Body of pancreas (tissue), 4 donors: ENCODE measurements at regions not wholly inside any gene's neighbourhood (a gene's known extent, or its start where the extent isn't known, plus 50 kb on each side); places are given as distances from the start of the nearest gene placed in this dataset.

Experiments
- POLR2A ChIP-seq, 3 donors: fragments of 450-650 bp; IDR thresholded peaks; one replicate each; pipeline ENCODE4 v1.6.1; 2016; ENCODE audit warnings: antibody characterized with exemption in 3 of 3, mild to moderate bottlenecking in 2 of 3
- TF ChIP-seq, protein P1 (sequence below), 7 experiments: fragments of 450-650 bp in 4 of 7; fragments of 200-600 bp in 3 of 7; sonication (generic) in 3 of 7; IDR thresholded peaks; one replicate each; pipeline ENCODE4 v1.5.1; 2016 to 2019; ENCODE audit warnings: antibody characterized with exemption in 7 of 7

DNA sequence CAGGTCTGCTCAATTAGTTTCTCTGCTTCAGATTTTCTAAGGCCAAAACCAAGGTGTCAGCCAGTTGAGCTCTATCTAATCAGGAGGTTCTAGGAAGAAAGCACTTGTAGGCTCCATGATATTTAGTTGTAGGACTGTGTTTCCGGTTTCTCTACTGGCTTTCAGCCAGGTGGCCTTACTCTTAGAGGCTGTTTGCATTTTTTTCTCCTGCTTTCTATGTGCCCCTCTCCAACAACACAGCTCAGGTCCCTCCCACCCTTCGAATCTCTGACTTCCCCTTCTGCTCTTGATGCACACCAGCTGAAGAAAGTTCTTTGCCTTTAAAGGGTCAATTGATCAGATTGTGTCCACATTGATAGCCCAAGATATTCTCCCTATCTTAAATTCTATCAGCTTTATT lies 245.2 kb downstream of the RAB28 start:
- TF ChIP-seq, protein P1, sequence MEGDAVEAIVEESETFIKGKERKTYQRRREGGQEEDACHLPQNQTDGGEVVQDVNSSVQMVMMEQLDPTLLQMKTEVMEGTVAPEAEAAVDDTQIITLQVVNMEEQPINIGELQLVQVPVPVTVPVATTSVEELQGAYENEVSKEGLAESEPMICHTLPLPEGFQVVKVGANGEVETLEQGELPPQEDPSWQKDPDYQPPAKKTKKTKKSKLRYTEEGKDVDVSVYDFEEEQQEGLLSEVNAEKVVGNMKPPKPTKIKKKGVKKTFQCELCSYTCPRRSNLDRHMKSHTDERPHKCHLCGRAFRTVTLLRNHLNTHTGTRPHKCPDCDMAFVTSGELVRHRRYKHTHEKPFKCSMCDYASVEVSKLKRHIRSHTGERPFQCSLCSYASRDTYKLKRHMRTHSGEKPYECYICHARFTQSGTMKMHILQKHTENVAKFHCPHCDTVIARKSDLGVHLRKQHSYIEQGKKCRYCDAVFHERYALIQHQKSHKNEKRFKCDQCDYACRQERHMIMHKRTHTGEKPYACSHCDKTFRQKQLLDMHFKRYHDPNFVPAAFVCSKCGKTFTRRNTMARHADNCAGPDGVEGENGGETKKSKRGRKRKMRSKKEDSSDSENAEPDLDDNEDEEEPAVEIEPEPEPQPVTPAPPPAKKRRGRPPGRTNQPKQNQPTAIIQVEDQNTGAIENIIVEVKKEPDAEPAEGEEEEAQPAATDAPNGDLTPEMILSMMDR (IDR thresholded peaks at IDR 0.05) = no peak
- TF ChIP-seq POLR2A (IDR thresholded peaks at IDR 0.05) = no peak
